VCaP (cell line): ENCODE measurements at regions not wholly inside any gene's neighbourhood (a gene's known extent, or its start where the extent isn't known, plus 50 kb on each side); places are given as distances from the start of the nearest gene placed in this dataset.

Experiments used
- H3K27ac ChIP-seq: fragments of 450-650 bp; 2 replicates; pipeline ENCODE4 v1.5.1; 2017
- TF ChIP-seq, protein P1 (sequence below): fragments of 450-650 bp; conservative IDR thresholded peaks from 2 replicates; pipeline ENCODE4 v1.5.1; 2017; ENCODE audit warnings: mild to moderate bottlenecking, moderate library complexity

DNA sequence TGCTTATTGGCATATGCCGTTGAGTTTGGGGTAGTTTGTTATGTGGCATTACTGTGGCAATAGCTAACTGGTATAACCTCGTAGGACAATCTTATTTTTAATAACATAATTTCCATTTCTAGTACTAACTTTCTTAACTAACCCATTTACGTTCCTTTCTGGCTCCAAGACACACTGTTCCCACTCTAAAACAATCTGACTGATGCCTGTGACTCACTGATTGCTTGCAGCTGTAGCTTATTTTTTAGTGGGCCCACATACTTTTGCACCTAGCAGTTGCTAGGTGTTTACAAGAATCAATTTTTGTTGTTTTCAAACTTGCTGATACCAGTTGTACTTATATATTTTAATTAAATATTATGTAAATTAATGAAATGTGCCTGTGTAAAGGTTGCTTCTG lies 52.2 kb downstream of the FAT3 start:
- TF ChIP-seq, protein P1, sequence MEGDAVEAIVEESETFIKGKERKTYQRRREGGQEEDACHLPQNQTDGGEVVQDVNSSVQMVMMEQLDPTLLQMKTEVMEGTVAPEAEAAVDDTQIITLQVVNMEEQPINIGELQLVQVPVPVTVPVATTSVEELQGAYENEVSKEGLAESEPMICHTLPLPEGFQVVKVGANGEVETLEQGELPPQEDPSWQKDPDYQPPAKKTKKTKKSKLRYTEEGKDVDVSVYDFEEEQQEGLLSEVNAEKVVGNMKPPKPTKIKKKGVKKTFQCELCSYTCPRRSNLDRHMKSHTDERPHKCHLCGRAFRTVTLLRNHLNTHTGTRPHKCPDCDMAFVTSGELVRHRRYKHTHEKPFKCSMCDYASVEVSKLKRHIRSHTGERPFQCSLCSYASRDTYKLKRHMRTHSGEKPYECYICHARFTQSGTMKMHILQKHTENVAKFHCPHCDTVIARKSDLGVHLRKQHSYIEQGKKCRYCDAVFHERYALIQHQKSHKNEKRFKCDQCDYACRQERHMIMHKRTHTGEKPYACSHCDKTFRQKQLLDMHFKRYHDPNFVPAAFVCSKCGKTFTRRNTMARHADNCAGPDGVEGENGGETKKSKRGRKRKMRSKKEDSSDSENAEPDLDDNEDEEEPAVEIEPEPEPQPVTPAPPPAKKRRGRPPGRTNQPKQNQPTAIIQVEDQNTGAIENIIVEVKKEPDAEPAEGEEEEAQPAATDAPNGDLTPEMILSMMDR: no peak
- H3K27ac ChIP-seq: no peak overlapping the region

DNA sequence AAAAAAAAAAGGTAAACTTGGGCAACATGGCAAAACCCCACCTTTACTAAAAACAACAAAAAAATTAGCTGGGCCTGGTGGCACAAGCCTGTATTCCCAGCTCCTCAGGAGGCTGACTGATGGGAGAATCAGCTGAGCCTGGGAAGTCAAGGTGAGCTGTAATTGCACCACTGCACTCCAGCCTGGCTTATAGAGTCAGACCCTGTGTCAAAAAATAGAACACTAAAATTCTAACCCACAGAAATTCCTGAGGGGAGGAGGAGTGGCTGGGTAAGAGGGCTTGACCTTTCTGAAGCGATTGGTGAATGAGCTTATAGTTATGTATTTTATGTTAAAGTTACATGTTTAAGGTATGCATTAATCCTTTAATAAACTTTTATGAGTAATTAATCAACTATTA lies 53.3 kb downstream of the FAT3 start:
- no peak overlapping the region for H3K27ac ChIP-seq
- TF ChIP-seq, protein P1: no peak

DNA sequence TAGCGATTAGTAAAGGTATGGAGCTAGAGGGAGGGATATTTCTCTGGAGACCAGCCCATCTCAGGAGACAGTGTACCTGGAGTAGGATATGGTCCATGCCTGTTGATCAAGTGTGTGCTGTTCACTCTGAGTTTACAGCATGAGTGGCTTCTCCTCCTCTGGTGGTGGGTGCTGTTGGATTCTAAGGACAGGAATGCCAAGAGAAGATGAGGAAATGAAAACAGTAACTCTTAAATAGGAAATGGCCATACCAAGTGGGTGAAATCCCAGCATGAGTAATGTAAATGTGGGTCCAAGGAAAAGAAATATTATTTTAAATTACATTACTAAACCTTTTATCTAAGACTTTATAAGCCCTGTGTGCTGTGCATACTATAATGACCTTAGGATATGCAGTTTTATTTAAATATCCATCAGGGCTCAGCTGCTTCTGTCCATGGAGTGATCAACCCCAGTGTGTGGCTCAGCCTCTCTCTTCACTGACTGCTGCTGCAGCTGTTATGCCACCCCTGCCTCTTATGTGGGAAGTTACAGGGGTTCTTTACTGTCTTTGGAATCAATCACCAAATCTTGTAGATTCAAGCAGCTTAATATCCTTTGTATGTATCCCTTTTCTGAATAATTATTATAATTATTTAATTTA lies 54.3 kb downstream of the FAT3 start:
- TF ChIP-seq, protein P1: no peak
- H3K27ac ChIP-seq: no peak overlapping the region

DNA sequence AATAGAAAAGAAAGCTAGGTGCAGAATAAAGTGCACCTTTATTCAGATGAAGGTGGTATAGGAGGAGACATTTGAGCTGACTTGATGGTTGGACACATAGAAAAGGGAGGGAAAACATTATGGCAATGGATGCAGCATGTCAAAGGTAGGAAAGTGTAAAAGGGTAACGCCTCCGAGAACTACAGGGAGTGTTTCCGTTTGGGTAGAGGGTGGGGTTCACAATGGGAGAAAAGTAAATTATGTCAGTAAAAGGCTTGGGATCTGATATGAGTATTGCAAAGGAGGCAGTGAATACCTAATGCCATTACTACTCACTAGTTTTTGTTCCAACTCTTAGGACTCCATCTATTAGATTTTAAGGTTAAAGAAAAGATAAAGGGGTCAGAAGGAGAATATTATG lies 59.5 kb downstream of the FAT3 start:
- TF ChIP-seq, protein P1: no peak
- no peak overlapping the region for H3K27ac ChIP-seq

DNA sequence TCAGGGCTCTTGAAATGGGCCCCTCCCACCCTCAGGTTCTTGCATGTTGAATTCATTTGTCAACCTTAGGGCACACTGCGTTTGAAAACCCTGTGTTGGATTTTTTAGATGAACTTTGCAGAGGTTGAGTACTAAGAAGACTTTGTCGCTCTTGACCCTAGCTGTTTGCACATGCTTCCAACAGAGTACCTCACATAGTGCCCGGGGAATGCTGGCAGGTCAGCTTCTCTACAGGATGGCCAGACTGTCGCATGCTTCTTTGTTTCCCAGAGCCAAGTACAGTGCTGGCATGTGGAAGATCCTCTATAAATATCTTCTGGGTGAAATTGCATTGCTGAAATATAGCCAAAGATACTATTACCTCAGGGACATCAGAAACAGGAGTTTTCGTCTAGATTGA lies 59.9 kb downstream of the FAT3 start:
- no peak overlapping the region for H3K27ac ChIP-seq
- TF ChIP-seq, protein P1: no peak

DNA sequence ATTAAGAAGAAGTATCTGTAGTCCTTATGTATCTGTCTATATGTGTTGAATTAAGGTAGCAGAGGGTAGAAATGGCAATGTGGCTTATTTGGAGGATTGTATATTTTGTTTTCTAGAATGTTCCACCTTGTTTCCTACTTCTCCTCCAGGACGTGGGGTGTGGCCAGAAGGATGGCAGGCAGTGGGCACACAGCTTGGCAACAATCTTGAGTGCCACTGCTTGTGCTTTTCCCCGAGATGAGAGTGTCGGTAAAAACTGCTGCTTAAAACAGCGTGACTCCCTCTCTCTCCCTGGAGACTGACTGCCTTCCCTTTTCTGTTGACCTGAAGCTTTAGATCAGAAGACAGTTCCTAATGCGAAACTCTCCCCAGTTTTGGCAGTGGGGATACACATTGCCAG lies 61.2 kb downstream of the FAT3 start:
- TF ChIP-seq, protein P1: no peak
- H3K27ac ChIP-seq: no peak overlapping the region

DNA sequence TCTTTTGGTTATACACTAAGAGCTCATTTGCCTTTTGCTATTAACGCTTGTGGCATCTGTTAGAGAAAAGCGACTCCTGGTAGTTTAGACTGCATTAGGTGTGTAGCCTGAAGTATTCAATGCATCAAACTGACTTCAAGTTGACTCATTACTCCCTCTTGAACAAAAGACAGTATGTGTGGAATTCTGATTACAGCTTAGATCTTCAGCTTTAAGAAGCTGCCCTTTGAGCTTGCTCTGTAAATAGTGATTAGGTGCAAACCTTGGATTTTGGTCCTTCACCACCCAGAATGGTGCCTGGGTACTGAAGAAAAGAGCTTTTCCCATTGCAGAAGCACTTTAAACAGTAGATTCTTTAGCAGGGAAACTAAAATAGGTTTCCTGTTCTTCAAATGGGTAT lies 62.1 kb downstream of the FAT3 start:
- TF ChIP-seq, protein P1: no peak
- H3K27ac ChIP-seq: no peak overlapping the region
